ENCODE measurements at regions not wholly inside any gene's neighbourhood (a gene's known extent, or its start where the extent isn't known, plus 50 kb on each side); places are given as distances from the start of the nearest gene placed in this dataset.

- DNase-seq (no peak), ATAC-seq (ENCODE audit: low read depth) (no peak)
- Mint-ChIP-seq H3K27ac (no peak overlapping the region), H3K4me1 (no peaks in the 10 kb centered on the region), H3K27me3 (no peaks in the 10 kb centered on the region), H3K9me3 (ENCODE audit: insufficient read depth) (no peaks in the 10 kb centered on the region), H3K4me3 (no peak overlapping the region)
- Histone ChIP-seq H3K9me3 (ENCODE audit: control extremely low read depth in 1 of 3, control insufficient read depth in 2 of 3, insufficient read depth in 1 of 3, low read length in 2 of 3) (peaks cover 0 to 3% (median 0%) of the 10 kb centered on the region in 3 donors), H3K4me3 (ENCODE audit: control extremely low read depth in 1 of 5, extremely low read depth in 1 of 5, insufficient read depth in 1 of 5, low read depth in 2 of 5, low read length in 4 of 5) (no peak overlapping the region), H3K27ac (ENCODE audit: low read length in 2 of 2) (no peak overlapping the region), H4K20me1 (ENCODE audit: control insufficient read depth, insufficient read depth, low read length, poor library complexity, severe bottlenecking) (no peaks in the 10 kb centered on the region), H3K9ac (ENCODE audit: low read length) (no peak overlapping the region), H3K4me2 (replicated peaks; ENCODE audit: low read depth, low read length, poor library complexity, severe bottlenecking) (no peak overlapping the region), H3K27me3 (replicated peaks in 1 of 4; ENCODE audit: control extremely low read depth in 1 of 4, control insufficient read depth in 3 of 4, insufficient read depth in 4 of 4, low read length in 3 of 4) (no peaks in the 10 kb centered on the region), H2AFZ (ENCODE audit: insufficient read depth, low read depth, low read length, poor library complexity, severe bottlenecking) (no peak overlapping the region), H3K36me3 (replicated peaks in 1 of 2; ENCODE audit: control extremely low read depth in 1 of 2, control insufficient read depth in 1 of 2, extremely low read depth in 1 of 2, insufficient read depth in 2 of 2, low read length in 1 of 2) (no peaks in the 10 kb centered on the region), H3K79me2 (ENCODE audit: control insufficient read depth, insufficient read depth, low read length) (no peaks in the 10 kb centered on the region), H3K4me1 (ENCODE audit: control insufficient read depth in 2 of 2, insufficient read depth in 2 of 2, low read length in 2 of 2) (no peaks in the 10 kb centered on the region)
- TF ChIP-seq CTCF (IDR thresholded peaks at IDR 0.05): no peak
- no peak for TF ChIP-seq EZH2 (IDR thresholded peaks at IDR 0.05; ENCODE audit: borderline replicate concordance, insufficient read depth, low read depth, low read length, poor library complexity, severe bottlenecking)
- ChIA-PET POLR2A (no interaction called here), CTCF (no interaction called here)
- intact Hi-C loops (cut with micrococcal nuclease): no loop called here
- no CpG with 5 or more reads among the region's 1 CpG for WGBS (ENCODE audit: insufficient coverage)
Measured at GRCh38 chr6:98566126-98566525, 268.2 kb upstream of the POU3F2 start.

GRCh38 chr6:98572579-98572978 is 261.8 kb upstream of the POU3F2 start:
- intact Hi-C loops (cut with micrococcal nuclease): no loop called here
- H3K27ac ChIP-seq (ENCODE audit: low read length in 2 of 2): no peak overlapping the region
- POLR2A ChIA-PET: no interaction called here
- Mint-ChIP-seq H3K4me1 (no peaks in the 10 kb centered on the region), H3K27ac (no peak overlapping the region), H3K4me3 (no peak overlapping the region), H3K27me3 (no peaks in the 10 kb centered on the region), H3K9me3 (ENCODE audit: insufficient read depth) (no peaks in the 10 kb centered on the region)
- H3K79me2 ChIP-seq (ENCODE audit: control insufficient read depth, insufficient read depth, low read length): no peaks in the 10 kb centered on the region
- DNase-seq (no peak), ATAC-seq (ENCODE audit: low read depth) (no peak)
- WGBS (ENCODE audit: insufficient coverage): no CpG with 5 or more reads among the region's 1 CpG
- CTCF ChIA-PET: no interaction called here
- no peak overlapping the region for H2AFZ ChIP-seq (ENCODE audit: insufficient read depth, low read depth, low read length, poor library complexity, severe bottlenecking)
- no peaks in the 10 kb centered on the region for H3K9me3 ChIP-seq (ENCODE audit: control extremely low read depth in 1 of 3, control insufficient read depth in 2 of 3, insufficient read depth in 1 of 3, low read length in 2 of 3)
- H3K4me2 ChIP-seq (replicated peaks; ENCODE audit: low read depth, low read length, poor library complexity, severe bottlenecking): no peak overlapping the region
- H3K36me3 ChIP-seq (replicated peaks in 1 of 2; ENCODE audit: control extremely low read depth in 1 of 2, control insufficient read depth in 1 of 2, extremely low read depth in 1 of 2, insufficient read depth in 2 of 2, low read length in 1 of 2): no peaks in the 10 kb centered on the region
- H4K20me1 ChIP-seq (ENCODE audit: control insufficient read depth, insufficient read depth, low read length, poor library complexity, severe bottlenecking): no peaks in the 10 kb centered on the region
- H3K9ac ChIP-seq (ENCODE audit: low read length): no peak overlapping the region
- H3K4me3 ChIP-seq (ENCODE audit: control extremely low read depth in 1 of 5, extremely low read depth in 1 of 5, insufficient read depth in 1 of 5, low read depth in 2 of 5, low read length in 4 of 5): no peak overlapping the region
- no peak for TF ChIP-seq CTCF (IDR thresholded peaks at IDR 0.05)
- TF ChIP-seq EZH2 (IDR thresholded peaks at IDR 0.05; ENCODE audit: borderline replicate concordance, insufficient read depth, low read depth, low read length, poor library complexity, severe bottlenecking): no peak
- H3K4me1 ChIP-seq (ENCODE audit: control insufficient read depth in 2 of 2, insufficient read depth in 2 of 2, low read length in 2 of 2): no peaks in the 10 kb centered on the region
- no peaks in the 10 kb centered on the region for H3K27me3 ChIP-seq (replicated peaks in 1 of 4; ENCODE audit: control extremely low read depth in 1 of 4, control insufficient read depth in 3 of 4, insufficient read depth in 4 of 4, low read length in 3 of 4)

Data from B cell (primary cell).